ENCODE measurements at regions not wholly inside any gene's neighbourhood (a gene's known extent, or its start where the extent isn't known, plus 50 kb on each side); places are given as distances from the start of the nearest gene placed in this dataset.
"Not testable (repeated sequence)": the region's sequence is repeated elsewhere in the genome, so short reads cannot be mapped to it uniquely, and the experiment has no call there.

- no peak for DNase-seq
Measured at GRCh38 chr4:19486400-19486799, 765.3 kb upstream of the SLIT2 start.

GRCh38 chr4:19478791-19479190 is 772.9 kb upstream of the SLIT2 start:
- DNase-seq, result peak; percentile 62

- DNase-seq, result no peak
Measured at GRCh38 chr4:19473569-19473968, 778.1 kb upstream of the SLIT2 start.

GRCh38 chr4:19472666-19473065 is 779.0 kb upstream of the SLIT2 start:
- peak; percentile 15 for DNase-seq

GRCh38 chr4:19470001-19470400 is 781.7 kb upstream of the SLIT2 start:
- DNase-seq, result not testable (repeated sequence)

- no peak for DNase-seq
Measured at GRCh38 chr4:19462117-19462516, 789.6 kb upstream of the SLIT2 start.

- no peak for DNase-seq
Measured at GRCh38 chr4:19455850-19456602, 795.7 kb upstream of the SLIT2 start.

- no peak for DNase-seq
Measured at GRCh38 chr4:19455196-19455595, 796.5 kb upstream of the SLIT2 start.

- peak; percentile 35 for DNase-seq
Measured at GRCh38 chr4:19438233-19438632, 813.5 kb upstream of the SLIT2 start.

- no peak for DNase-seq
Measured at GRCh38 chr4:19437008-19437407, 814.7 kb upstream of the SLIT2 start.

GRCh38 chr4:19429684-19430083 is 822.0 kb upstream of the SLIT2 start:
- no peak for DNase-seq

- peak; percentile 68 for DNase-seq
Measured at GRCh38 chr4:19425146-19425545, 826.6 kb upstream of the SLIT2 start.

GRCh38 chr4:19417256-19417655 is 834.4 kb upstream of the SLIT2 start:
- DNase-seq, result no peak

- no peak for DNase-seq
Measured at GRCh38 chr4:19416146-19416545, 835.6 kb upstream of the SLIT2 start.

GRCh38 chr4:19408490-19408889 is 843.2 kb upstream of the SLIT2 start:
- no peak for DNase-seq

- no peak for DNase-seq
Measured at GRCh38 chr4:19406789-19407188, 844.9 kb upstream of the SLIT2 start.

GRCh38 chr4:19403786-19404370 is 847.8 kb upstream of the SLIT2 start:
- no peak for DNase-seq

- peak; percentile 13 for DNase-seq
Measured at GRCh38 chr4:19402581-19403065, 849.1 kb upstream of the SLIT2 start.

- DNase-seq, result no peak
Measured at GRCh38 chr4:19401301-19402080, 850.2 kb upstream of the SLIT2 start.

- no peak for DNase-seq
Measured at GRCh38 chr4:19400820-19401219, 850.9 kb upstream of the SLIT2 start.

GRCh38 chr4:19399001-19399400 is 852.7 kb upstream of the SLIT2 start:
- DNase-seq, result peak; percentile 68

GRCh38 chr4:19386786-19387185 is 864.9 kb upstream of the SLIT2 start:
- DNase-seq, result peak; percentile 58

GRCh38 chr4:19382993-19383756 is 868.5 kb upstream of the SLIT2 start:
- DNase-seq, result peak; percentile 45

Measured in fibroblast of skin of right quadriceps (primary cell).